OCI-LY7 (cell line): ENCODE measurements at regions not wholly inside any gene's neighbourhood (a gene's known extent, or its start where the extent isn't known, plus 50 kb on each side); places are given as distances from the start of the nearest gene placed in this dataset.

ENCODE experiments used
- CTCF ChIP-seq: fragments of 200-600 bp; sonication (generic); conservative IDR thresholded peaks from 2 replicates; pipeline ENCODE4 v1.5.1; 2014; ENCODE audit warnings: mild to moderate bottlenecking, antibody characterized with exemption, low read length, moderate library complexity, mixed read lengths
- EZH2phosphoT487 ChIP-seq: fragments of 200-600 bp; sonication (generic); IDR thresholded peaks from 2 replicates; pipeline ENCODE4 v1.6.1; 2018; ENCODE audit warnings: low read depth, borderline replicate concordance, mild to moderate bottlenecking, mixed run types, antibody characterized with exemption, low read length, moderate library complexity, mixed read lengths

GRCh38 chr2:45218297-45218696 is 209.0 kb upstream of the SIX2 start:
- TF ChIP-seq CTCF (no peak), EZH2phosphoT487 (no peak)
